Stimulated activated CD8-positive, alpha-beta memory T cell treated with anti-CD3 and anti-CD28 coated beads, Interleukin-15, amount 100 ng/mL, for 48 hours (primary cell): ENCODE measurements at regions not wholly inside any gene's neighbourhood (a gene's known extent, or its start where the extent isn't known, plus 50 kb on each side); places are given as distances from the start of the nearest gene placed in this dataset.

ENCODE experiments used
- DNase-seq, 2 donors: peaks; one replicate each; pipeline ENCODE4 v3.0.0-alpha.2; 2020; ENCODE audit warnings: low read depth in 2 of 2

DNA sequence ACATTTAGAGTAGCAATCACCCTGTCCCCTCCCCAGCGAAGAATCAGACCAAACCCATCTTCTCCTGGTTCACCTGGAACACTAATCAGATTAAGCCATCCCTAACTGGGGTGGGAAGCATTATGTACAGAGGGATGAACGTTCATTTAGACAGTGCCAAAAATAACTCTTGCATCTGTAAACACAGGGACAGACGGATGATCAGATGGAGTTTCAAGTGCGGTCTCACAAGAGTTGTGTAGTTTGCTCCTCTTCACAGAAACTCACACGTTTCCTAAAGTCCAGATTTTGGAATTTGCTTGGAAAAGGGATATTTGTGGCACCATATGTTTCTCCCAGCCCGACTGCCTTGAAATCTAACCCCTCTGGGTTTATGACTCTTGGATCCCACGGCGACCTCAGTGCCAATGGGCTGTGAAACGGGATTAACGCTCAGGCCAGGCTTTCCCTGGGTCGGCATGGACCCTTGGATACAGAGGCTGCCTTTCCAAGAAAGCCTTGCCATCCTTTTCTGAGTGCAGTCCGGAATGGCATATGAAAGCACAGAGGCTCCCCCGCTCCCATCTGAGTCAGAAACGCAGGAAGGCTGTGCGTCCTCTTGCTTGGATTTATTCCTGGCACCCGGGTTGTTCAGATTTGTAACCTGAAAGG, 293.2 kb upstream of the HABP2 start:
- no peak for DNase-seq

DNA sequence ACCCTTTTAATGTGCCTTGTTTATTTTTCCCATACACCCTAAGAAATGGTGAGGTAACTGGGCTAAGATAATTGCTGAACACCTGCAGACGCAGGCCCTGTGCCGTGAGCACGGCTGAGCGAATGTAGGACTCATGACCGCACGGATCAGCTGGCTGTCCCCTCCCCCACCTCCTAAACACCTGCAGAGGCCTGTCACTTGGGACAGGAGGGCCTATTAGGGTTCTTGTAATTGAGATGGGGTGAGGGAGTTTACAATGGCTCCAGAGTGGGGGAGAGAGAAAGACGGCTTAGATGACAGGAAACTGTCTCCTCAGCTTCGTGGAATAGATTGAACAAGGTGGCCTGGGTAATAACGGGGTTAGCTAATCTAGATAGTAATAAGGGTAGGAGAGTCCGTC, 291.7 kb upstream of the HABP2 start:
- no peak for DNase-seq

DNA sequence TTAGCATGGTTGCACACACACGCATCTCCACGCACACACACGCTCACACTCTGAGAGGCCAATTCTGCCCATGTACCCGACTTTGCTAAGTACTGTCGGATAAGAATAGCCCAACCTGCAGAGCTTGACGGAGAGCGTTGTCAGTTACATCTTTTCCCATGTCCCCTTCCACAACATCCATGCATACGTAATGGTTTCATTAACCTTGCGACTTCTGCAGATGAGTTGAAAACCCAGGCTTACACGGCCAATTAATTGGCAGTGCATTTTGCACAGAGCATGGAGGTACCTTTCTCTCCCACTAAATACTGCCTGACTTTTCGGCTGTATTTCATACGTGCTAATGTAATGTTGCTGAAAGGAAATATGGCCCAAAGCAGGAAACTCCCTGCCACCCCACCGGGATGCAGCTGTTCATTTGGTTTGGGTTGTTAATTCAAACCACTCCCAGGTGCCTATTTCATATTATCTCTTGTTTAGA, 291.2 kb upstream of the HABP2 start:
- no peak for DNase-seq

DNA sequence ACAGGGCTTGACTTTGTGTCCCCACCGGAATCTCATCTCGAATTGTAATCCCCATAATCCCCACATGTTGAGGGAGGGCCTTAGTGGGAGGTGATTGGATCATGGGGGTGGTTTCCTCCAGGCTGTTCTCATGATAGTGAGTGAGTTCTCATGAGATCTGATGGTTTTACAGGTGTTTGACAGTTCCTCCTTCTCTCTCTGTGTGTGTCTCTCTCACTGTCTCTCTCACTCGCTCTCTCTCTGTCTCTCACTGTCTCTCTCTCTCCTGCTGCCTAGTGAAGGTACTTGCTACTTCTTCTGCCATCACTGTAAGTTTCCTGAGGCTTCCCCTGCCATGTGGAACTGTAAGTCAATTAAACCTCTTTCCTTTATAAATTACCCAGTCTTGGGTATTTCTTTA, 289.8 kb upstream of the HABP2 start:
- no peak for DNase-seq

DNA sequence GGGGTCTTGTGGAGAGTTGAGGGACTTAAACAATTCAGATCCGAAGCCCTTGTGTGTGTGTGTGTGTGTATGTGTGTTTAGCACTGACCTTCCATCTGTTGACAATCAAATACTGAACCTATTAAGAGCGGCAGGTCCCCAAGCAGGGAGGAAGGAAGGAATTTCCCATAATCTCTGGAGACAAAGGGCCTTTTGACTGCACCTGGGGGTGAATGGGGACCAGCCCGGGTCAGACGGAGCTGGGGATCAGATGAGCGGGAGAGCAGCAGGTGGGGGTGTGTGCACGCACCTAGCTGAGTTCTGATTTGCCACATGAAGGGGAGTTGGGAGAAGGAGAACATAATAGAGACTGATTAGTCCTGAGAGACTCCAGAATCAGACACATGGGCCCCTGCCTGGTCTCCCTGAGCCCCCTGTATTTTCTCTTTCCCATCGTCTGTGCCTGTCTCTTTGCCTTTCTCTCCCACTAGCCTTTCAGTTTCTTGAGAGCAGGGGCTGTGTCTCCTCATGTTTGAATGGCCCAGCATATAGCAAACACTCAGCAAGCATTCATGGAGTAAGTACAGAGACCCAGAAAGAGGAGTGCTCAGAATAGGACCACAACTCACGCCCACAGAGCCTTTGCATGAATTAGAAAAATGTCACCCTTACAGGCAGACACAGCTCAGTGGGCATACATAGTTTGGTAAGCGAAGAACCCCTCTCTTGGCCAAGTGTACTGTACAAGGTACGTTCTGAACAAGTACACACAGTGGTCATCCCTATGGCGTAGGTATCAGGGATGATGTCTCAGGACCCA, 288.3 kb upstream of the HABP2 start:
- DNase-seq: no peak

DNA sequence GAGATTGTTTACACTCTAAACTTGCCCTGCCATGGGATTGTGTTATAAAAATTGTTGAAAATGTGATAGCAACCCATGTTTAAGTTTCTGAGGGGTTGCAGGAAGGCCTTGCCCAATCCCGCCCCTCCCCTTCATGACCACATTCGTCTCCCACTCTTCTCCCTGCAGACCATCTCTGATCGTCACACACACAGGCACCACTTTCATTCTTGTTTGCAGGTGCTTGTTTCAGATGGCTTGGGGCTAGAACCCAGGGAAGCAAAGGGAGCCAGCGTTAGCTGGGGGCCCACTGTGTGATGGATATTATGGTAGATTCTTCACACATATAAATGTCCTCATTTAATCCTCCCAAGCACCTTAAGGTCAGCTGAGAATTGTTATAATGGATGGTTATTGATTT, 286.7 kb upstream of the HABP2 start:
- no peak for DNase-seq

DNA sequence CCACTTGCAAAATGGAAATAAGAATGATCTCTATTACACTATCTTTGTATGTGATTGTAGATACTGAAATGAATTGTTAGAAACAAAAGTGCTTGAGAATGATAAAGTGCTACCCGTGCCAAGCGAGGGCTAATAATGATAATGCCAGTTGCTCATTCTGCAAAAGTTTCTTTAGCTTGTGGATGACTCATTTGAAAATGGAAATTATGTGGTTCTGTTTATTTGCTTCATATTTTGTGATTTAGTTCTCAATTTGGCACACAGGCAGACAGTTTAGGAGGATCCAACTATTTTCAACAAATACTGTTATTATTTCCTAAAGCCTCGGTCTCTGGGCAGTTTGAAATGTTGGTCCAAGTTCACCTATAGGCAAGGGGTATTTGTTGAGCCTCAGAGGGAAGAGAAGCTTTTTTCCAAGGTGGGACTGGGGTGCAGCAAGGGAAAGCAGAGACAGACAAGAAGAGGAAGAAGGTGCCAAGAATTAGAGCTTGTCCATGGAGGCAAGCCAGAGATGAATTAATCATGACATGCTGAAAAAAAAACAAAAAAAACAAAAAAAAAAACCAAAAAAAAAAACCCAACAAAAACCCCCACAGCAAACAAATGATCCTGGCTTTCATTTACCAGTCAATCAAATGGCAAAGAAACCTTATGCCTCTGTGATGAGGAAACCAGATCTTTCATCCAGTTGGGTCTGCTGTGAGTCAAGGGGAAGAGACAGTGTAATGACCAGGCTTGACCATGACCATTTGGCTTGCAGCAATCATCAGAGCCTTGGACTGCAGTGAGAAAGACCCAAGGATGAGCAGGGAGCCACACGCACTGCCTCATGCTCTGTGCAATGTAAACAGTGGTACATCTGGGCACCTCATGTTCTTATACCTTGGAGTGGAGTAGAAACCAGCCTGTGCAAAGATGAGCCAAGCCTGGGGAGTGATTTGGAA, 285.0 kb upstream of the HABP2 start:
- DNase-seq: no peak

DNA sequence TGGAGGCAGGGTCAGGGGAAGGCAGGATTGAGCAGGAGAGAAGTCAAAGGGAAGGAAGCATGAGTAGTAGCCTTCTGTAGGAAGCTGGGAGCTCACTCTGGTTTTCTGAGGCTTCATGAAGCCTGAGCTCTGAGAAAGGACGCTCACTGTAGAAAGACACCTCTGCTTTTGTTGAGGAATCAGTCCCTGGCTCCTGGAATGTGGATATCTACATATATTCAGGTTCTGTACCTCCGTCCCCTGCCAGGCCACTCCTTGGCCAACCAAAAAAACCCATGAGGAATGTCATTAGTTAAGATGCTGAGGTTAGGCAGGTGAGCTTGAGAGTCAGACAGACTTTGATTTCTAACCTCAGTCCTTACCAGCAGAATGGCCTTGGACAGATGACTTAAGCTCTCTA, 283.5 kb upstream of the HABP2 start:
- no peak for DNase-seq

DNA sequence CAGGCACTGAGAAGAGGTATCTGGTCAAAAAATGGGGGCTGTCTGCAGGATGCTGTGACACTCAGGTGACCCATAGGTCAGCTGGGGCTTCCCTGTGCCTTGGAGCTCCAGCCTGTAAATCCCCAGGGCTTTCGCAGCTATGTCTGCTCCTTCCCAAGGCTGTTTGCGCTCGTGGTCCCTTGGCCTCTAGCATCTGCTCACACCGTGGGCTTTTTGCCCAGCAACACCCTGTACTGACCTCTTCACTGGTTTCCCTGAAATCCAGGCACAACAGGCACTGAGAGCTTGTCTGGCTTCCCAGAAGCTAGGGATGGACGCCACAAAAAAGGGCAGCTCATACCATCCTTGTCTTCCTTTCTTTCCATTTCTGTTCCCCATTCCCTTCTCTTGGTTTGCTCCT, 280.3 kb upstream of the HABP2 start:
- DNase-seq: no peak

DNA sequence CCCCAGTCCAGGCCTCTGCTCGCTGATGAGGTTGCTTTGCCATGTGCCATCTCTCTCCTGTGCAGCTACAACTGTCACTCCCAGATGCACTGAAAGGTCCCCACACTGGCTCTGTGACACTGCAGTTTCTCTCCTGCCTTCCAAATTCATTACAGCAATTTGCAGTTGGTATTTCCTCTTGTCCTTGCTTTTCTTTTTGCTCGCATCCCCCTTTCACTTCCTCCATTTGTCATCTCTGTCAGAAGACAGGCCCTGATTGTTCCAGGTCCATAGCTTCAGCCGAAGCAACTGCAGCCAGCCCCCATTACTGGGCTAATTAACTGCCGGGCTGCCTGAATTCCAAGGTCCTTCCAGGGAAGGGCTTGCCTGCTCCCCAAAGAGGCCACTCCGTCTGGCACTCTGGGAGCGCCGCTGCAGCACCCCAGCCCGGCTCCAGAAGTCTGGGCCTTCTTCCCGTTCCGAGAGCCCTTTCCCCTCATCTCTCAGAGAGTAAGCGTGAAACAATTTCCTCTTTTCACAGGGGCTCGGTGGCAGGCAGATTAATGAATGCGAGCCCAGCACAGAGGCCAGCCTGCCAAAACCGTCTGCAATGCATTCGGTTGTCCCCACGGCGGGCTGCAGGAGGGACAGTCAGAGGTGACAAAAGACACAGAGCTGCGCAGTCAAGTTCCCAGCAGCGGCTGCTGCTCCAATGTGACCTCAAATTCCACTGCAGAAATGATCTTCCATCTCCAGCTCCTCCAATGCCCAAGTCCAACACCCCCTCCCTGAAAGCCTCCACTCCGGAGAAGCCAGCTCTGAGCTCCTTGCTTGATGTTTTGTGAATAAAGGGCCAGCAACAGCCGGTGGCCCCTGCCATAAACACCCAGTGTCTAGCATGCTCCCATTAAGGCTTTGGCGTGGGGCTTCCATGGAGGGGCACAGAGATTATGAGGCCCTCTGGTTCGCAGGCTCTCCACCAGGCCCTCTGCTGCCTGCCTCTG, 279.4 kb upstream of the HABP2 start:
- no peak for DNase-seq

DNA sequence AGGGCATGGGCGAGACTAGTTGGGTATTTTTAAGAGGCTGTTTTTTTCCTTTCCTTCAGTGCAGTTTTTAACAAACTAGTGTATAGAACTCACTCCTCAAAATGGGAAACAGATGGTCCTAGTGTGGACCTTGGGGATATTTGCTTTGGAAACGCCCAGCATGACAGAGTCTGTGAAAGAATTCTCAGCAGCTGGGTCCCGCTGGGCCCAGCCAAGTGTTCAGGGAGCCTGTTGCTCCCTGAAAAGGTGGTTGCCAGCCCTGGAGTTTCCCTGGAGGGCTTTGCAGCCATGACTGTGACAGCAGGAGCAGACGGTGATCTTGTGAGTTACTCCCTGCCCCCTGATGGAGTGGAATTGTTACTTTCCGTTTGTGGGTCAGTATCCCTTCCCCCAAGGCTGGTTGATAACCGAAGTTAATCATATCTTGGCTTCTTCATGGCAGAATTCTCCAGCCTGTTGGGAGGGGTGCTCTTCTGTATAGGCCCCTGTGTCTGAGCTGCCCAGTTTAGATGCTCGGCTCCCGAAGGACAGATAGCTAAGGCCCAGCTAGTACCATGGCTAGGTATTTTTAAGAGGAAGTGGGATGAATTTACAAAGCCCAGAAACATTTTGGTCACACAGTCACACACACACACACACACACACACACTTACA, 278.6 kb upstream of the HABP2 start:
- DNase-seq: no peak

DNA sequence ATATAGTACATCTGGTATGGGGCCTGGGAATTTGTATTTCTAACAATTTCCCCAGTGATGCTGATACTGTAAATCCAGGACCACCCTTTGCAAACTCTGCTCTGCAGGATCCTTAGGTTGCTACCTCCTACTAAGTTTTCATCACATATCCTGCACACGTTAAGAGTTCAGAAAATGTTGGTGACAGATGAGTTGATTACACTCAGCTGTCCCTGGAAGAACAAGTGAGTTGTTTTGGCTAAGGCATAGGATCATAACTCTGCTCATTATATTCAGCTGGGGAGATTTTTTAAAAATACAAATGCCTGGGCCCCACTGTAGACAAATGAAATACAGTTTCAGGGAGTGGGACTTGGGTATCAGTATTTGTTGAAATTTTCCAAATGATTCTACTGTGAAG, 274.6 kb upstream of the HABP2 start:
- DNase-seq: no peak

DNA sequence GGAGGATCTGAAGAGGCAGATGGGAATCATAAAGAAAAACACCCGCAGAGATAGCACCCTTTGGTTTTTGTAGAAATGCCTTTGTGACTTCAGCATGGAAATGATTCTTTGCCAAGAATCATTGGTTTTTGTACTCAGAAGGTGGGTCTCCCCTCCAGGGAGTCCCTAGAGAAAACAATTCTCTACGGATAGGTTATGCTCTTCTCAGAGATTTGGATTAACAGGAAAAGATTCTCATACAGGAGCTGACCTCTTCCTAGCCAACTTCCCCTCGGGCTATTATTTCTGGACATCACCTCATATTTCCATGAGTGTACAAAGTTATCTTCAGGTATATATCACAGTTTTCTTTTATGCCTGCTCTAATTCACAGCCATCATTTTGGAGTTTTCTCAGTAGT, 274.2 kb upstream of the HABP2 start:
- no peak for DNase-seq

DNA sequence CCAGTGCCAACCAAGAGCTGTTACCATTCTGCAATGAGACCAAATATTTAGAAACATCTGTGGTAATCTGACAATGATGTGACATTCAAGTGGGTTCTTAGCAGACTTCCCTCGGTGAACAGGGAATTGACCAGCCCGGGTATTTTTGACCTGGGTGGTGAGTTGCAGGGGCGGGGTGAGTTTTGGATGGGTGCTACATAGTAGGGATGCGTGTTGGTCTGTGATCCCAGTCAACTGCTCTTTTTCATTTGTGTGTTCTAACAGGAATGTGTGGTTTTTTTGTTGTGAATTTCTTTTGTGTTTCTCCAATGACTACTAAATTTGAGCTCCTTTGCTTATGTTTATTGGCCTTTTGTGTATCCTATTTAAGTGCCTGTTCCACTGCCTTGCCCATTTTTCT, 273.6 kb upstream of the HABP2 start:
- DNase-seq: no peak

DNA sequence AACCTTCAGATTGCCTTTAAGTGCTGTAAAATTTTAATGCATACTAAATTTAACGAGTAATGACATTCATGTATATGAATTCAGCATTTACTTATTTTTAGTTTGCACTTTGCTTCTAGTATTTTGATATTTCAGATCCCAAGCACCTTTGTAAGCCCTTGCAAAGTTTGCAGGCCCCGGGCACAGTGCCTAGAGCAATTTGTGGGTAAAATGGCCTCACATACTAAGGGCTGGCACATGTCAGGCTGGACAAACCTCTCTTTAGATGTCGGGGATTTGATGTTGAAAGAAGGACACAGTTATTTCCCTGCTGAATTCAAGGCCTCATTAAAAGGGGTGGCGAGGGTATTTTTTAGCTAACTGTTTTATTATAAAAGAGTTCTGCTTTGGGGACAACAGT, 270.3 kb upstream of the HABP2 start:
- DNase-seq: no peak

DNA sequence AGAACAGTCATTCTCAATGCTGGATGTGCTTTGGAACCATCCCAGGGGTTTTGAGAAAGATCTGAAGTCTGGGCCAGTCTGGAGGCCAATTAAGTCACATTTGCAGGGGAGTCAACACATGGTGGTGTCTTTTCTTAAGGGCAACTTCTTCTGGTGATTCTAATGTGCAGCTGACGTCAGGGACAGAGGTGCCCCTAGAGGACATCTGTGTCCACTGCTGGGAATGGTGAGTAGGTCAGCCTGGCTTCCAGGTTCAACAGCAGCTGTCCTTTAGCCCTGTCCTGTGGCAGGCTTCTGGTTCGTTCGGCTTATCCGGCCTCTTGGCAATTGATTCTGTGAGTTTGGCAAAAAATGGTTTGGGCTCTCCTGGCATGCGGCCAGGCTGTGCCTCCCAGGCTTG, 269.7 kb upstream of the HABP2 start:
- no peak for DNase-seq

DNA sequence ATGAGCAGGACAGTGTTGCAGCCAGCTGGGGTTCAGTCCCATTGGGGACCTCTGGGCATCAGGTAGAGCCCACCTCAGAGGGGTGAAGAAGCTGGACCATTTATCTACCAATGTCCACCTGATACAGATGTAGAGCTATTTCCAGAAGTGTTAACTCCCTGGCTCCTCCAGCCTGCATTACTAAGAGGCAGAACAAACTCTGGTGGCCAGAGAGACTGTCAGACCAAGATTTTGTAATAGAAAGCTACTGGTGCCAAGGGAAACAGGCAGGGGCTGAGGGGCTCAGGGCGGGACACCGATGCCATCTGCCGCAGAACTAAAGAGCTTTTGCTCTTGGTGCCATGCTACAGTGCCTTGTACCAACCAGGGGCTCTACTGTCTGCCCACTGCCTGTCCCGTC, 268.2 kb upstream of the HABP2 start:
- no peak for DNase-seq

DNA sequence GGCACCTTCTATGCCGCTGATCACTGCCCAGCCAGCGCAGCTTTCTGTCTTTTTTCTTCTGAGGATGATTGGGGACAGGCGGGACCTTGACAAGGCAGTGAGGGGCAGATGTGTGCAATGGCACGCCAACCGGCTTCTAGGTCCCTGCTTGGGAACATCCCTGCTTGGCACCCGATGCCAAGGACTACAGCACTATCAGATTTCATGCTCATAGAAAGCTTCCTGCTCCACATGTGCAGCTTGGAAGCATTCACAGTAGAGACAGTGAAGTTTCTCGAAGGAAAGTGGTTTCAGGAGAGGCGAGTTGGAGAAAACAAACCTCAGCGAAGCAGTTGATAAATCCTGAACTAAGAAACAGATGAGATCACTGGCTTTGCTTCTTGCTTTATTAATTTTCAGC, 267.5 kb upstream of the HABP2 start:
- DNase-seq: no peak

DNA sequence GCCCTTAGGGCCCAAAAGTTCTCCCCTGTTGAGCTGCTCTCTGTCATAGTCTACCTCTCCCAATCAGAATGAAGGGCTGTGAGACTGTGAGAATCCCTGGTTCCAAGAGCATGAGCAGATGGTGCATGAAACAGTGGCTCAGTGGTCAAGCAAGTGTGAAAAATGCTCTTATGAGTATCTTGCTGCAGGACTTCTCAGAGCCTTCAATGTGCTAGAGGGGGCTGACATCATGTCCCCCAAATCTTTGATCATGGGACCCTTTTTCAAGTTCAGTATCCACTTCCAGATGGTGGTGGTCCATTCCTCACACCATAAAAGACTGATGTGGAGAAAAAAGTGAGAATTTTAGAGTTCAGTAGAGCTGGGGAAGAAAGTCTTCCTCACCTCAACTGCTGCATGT, 265.3 kb upstream of the HABP2 start:
- DNase-seq: no peak

DNA sequence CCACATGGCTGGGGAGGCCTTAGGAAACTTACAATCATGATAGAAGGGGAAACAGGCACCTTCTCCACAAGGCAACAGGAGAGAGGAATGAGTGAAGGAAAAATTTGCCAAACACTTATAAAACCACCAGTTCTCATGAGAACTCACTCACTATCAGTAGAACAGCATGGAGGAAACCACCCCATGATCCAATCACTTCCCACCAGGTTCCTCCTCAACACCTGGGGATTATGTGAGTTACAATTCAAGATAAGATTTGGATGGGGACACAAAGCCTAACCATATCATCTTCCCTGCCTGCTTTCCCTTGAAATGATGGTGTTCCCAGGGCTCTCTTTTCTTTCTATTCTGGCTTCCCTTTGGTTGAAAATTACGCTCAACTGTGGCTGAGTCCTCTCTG, 262.7 kb upstream of the HABP2 start:
- no peak for DNase-seq

DNA sequence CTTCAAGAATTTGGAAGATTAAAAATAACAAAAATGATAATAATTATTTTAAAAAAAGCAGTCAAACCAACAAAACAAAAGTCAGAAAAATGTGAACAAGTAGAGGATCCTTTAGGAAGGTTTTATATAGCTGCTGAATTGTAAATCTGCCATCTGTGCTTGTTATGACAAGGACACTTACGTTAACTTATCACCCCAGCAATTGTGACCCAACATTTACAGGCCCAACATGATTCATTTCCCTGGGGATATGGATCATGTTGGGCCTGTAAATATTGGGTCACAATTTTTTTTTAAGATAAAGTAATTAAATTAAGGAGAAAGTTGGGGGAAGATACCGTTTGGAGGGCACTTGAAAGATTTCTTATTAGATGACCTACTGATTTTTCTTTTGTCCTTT, 261.4 kb upstream of the HABP2 start:
- DNase-seq: no peak
